SH-SY5Y (cell line): ENCODE measurements at regions not wholly inside any gene's neighbourhood (a gene's known extent, or its start where the extent isn't known, plus 50 kb on each side); places are given as distances from the start of the nearest gene placed in this dataset.

Experiments
- GATA2 ChIP-seq: IDR thresholded peaks from 2 replicates; pipeline ENCODE4 v1.6.1; 2011; ENCODE audit warnings: mild to moderate bottlenecking, low read depth, low read length
- GATA3 ChIP-seq: IDR thresholded peaks from 2 replicates; pipeline ENCODE4 v1.6.1; 2011; ENCODE audit warnings: low read depth, mild to moderate bottlenecking, low read length, moderate library complexity

- TF ChIP-seq GATA2 (no peak), GATA3 (no peak)
Measured at GRCh38 chr14:84237881-84238280, 1292.1 kb upstream of the FLRT2 start.
